GM12864 (cell line): ENCODE measurements at regions not wholly inside any gene's neighbourhood (a gene's known extent, or its start where the extent isn't known, plus 50 kb on each side); places are given as distances from the start of the nearest gene placed in this dataset.

Source experiments
- DNase-seq: peaks from one replicate; pipeline ENCODE4 v3.0.0-alpha.2; 2011; ENCODE audit warnings: low read depth
- H3K4me3 ChIP-seq: 2 replicates; pipeline ENCODE4 v1.5.1; 2011; ENCODE audit warnings: mild to moderate bottlenecking, low read depth, low read length, control low read depth
- TF ChIP-seq, protein P1 (sequence below): IDR thresholded peaks from 2 replicates; pipeline ENCODE4 v1.5.1; 2011; ENCODE audit warnings: low read depth, mild to moderate bottlenecking, moderate library complexity, low read length, control low read depth, inconsistent platforms; ENCODE audit errors: missing control alignments

GRCh38 chr2:116692988-116693387 is 1121.5 kb upstream of the DDX18 start:
- H3K4me3 ChIP-seq, result no peak overlapping the region
- TF ChIP-seq, protein P1, sequence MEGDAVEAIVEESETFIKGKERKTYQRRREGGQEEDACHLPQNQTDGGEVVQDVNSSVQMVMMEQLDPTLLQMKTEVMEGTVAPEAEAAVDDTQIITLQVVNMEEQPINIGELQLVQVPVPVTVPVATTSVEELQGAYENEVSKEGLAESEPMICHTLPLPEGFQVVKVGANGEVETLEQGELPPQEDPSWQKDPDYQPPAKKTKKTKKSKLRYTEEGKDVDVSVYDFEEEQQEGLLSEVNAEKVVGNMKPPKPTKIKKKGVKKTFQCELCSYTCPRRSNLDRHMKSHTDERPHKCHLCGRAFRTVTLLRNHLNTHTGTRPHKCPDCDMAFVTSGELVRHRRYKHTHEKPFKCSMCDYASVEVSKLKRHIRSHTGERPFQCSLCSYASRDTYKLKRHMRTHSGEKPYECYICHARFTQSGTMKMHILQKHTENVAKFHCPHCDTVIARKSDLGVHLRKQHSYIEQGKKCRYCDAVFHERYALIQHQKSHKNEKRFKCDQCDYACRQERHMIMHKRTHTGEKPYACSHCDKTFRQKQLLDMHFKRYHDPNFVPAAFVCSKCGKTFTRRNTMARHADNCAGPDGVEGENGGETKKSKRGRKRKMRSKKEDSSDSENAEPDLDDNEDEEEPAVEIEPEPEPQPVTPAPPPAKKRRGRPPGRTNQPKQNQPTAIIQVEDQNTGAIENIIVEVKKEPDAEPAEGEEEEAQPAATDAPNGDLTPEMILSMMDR, result no peak
- DNase-seq, result no peak

- TF ChIP-seq, protein P1, result no peak
- no peak for DNase-seq
- no peak overlapping the region for H3K4me3 ChIP-seq
Measured at GRCh38 chr2:116696223-116696622, 1118.3 kb upstream of the DDX18 start.

- no peak for DNase-seq
- H3K4me3 ChIP-seq, result no peak overlapping the region
- TF ChIP-seq, protein P1, result no peak
Measured at GRCh38 chr2:116696903-116697302, 1117.6 kb upstream of the DDX18 start.

- TF ChIP-seq, protein P1, result no peak
- no peak for DNase-seq
- H3K4me3 ChIP-seq, result no peak overlapping the region
Measured at GRCh38 chr2:116706396-116706795, 1108.1 kb upstream of the DDX18 start.

- no peak overlapping the region for H3K4me3 ChIP-seq
- no peak for DNase-seq
- TF ChIP-seq, protein P1, result no peak
Measured at GRCh38 chr2:116716038-116716437, 1098.5 kb upstream of the DDX18 start.

- DNase-seq, result no peak
- TF ChIP-seq, protein P1, result no peak
- H3K4me3 ChIP-seq, result no peak overlapping the region
Measured at GRCh38 chr2:116716444-116716843, 1098.0 kb upstream of the DDX18 start.

GRCh38 chr2:116717832-116718231 is 1096.7 kb upstream of the DDX18 start:
- DNase-seq, result no peak
- TF ChIP-seq, protein P1, result no peak
- no peak overlapping the region for H3K4me3 ChIP-seq
